Mesenchymal stem cell (in vitro differentiated cells and primary cell): ENCODE measurements at regions not wholly inside any gene's neighbourhood (a gene's known extent, or its start where the extent isn't known, plus 50 kb on each side); places are given as distances from the start of the nearest gene placed in this dataset.

Experiments used
- DNase-seq: peaks from one replicate; pipeline ENCODE4 v3.0.0-alpha.2; 2013
- H2AFZ ChIP-seq: one replicate; pipeline ENCODE4 v1.6.1; 2013; ENCODE audit warnings: low read depth, mild to moderate bottlenecking, control low read depth, inconsistent platforms, low read length, moderate library complexity
- H2AK5ac ChIP-seq: 2 replicates; pipeline ENCODE4 v1.6.1; 2013; ENCODE audit warnings: low read length, moderate library complexity, mild to moderate bottlenecking, inconsistent platforms; ENCODE audit not compliant: severe bottlenecking
- H2BK120ac ChIP-seq: one replicate; pipeline ENCODE4 v1.6.1; 2013; ENCODE audit warnings: low read depth, mild to moderate bottlenecking, inconsistent platforms, low read length, moderate library complexity
- H2BK12ac ChIP-seq, 2 experiments: one replicate each; pipeline ENCODE4 v1.6.1; 2013; ENCODE audit warnings: inconsistent platforms in 2 of 2, low read length in 2 of 2, mild to moderate bottlenecking in 2 of 2, moderate library complexity in 2 of 2, control low read depth in 1 of 2
- H2BK15ac ChIP-seq: one replicate; pipeline ENCODE4 v1.6.1; 2013; ENCODE audit warnings: mild to moderate bottlenecking, low read depth, inconsistent platforms; ENCODE audit not compliant: poor library complexity, severe bottlenecking
- H2BK5ac ChIP-seq: 2 replicates; pipeline ENCODE4 v1.6.1; 2013; ENCODE audit warnings: low read depth, mild to moderate bottlenecking, low read length, control low read depth, inconsistent platforms; ENCODE audit not compliant: poor library complexity, severe bottlenecking
- H3K14ac ChIP-seq, 2 experiments: one replicate each; pipeline ENCODE4 v1.6.1; 2013; ENCODE audit warnings: inconsistent platforms in 2 of 2, low read length in 2 of 2, control low read depth in 1 of 2, mild to moderate bottlenecking in 1 of 2, moderate library complexity in 1 of 2
- H3K18ac ChIP-seq, 2 experiments: one replicate each; pipeline ENCODE4 v1.6.1; 2013; ENCODE audit warnings: inconsistent platforms in 2 of 2, low read length in 2 of 2, control low read depth in 1 of 2, low read depth in 1 of 2, mild to moderate bottlenecking in 1 of 2
- H3K23ac ChIP-seq, 2 experiments: one replicate each; pipeline ENCODE4 v1.6.1; 2013; ENCODE audit warnings: inconsistent platforms in 2 of 2, low read length in 2 of 2, mild to moderate bottlenecking in 2 of 2, moderate library complexity in 2 of 2, control low read depth in 1 of 2
- H3K27ac ChIP-seq: 2 replicates; pipeline ENCODE4 v1.5.1; 2013; ENCODE audit warnings: mild to moderate bottlenecking, moderate library complexity, low read length, control low read depth, inconsistent platforms; ENCODE audit not compliant: poor library complexity, severe bottlenecking
- H3K27me3 ChIP-seq, 2 experiments: 2 replicates each; pipeline versions ENCODE4 v1.6.1 to v1.7.0; 2013; ENCODE audit warnings: low read length in 2 of 2, mild to moderate bottlenecking in 2 of 2, moderate library complexity in 2 of 2, control low read depth in 1 of 2, inconsistent platforms in 1 of 2; ENCODE audit not compliant: control insufficient read depth in 1 of 2, insufficient read depth in 1 of 2
- H3K36me3 ChIP-seq, 2 experiments: 2 replicates each; pipeline versions ENCODE4 v1.6.1 to v1.7.0; 2013; ENCODE audit warnings: low read length in 2 of 2, control low read depth in 1 of 2, inconsistent platforms in 1 of 2, low read depth in 1 of 2, mild to moderate bottlenecking in 1 of 2; ENCODE audit not compliant: insufficient read depth in 2 of 2, control insufficient read depth in 1 of 2
- H3K4ac ChIP-seq, 2 experiments: one replicate each; pipeline ENCODE4 v1.6.1; 2013; ENCODE audit warnings: inconsistent platforms in 2 of 2, low read length in 2 of 2, mild to moderate bottlenecking in 2 of 2, moderate library complexity in 2 of 2, control low read depth in 1 of 2, low read depth in 1 of 2
- H3K4me1 ChIP-seq: 2 replicates; pipeline ENCODE4 v1.6.1; 2013; ENCODE audit warnings: low read depth, low read length, control low read depth; ENCODE audit not compliant: control insufficient read depth, insufficient read depth
- H3K4me2 ChIP-seq: 2 replicates; pipeline ENCODE4 v1.6.1; 2013; ENCODE audit warnings: low read length, mild to moderate bottlenecking, inconsistent platforms; ENCODE audit not compliant: poor library complexity, severe bottlenecking
- H3K4me3 ChIP-seq, 2 experiments: 2 replicates each; pipeline versions ENCODE4 v1.5.1 to v1.7.0; 2013; ENCODE audit warnings: low read length in 2 of 2, mild to moderate bottlenecking in 2 of 2, control low read depth in 1 of 2, low read depth in 1 of 2; ENCODE audit not compliant: insufficient read depth in 1 of 2
- H3K79me1 ChIP-seq: replicated peaks from 2 replicates; pipeline ENCODE4 v1.6.1; 2013; ENCODE audit warnings: mild to moderate bottlenecking, control low read depth, low read length, inconsistent platforms; ENCODE audit not compliant: poor library complexity, severe bottlenecking
- H3K9ac ChIP-seq: 2 replicates; pipeline ENCODE4 v1.7.0; 2013; ENCODE audit warnings: mild to moderate bottlenecking, low read length, moderate library complexity
- H3K9me3 ChIP-seq: 2 replicates; pipeline ENCODE4 v1.7.0; 2013; ENCODE audit warnings: mild to moderate bottlenecking, low read length; ENCODE audit not compliant: control insufficient read depth
- H4K8ac ChIP-seq: one replicate; pipeline ENCODE4 v1.6.1; 2013; ENCODE audit warnings: inconsistent platforms, mild to moderate bottlenecking, low read length, moderate library complexity
- H4K91ac ChIP-seq: one replicate; pipeline ENCODE4 v1.6.1; 2013; ENCODE audit warnings: mild to moderate bottlenecking, low read length, inconsistent platforms
- WGBS: methylation state at CpG from one replicate; pipeline ENCODE4 v1.1.7; 2013; ENCODE audit warnings: mixed read lengths; 5-methylcytosine and 5-hydroxymethylcytosine counted together

DNA sequence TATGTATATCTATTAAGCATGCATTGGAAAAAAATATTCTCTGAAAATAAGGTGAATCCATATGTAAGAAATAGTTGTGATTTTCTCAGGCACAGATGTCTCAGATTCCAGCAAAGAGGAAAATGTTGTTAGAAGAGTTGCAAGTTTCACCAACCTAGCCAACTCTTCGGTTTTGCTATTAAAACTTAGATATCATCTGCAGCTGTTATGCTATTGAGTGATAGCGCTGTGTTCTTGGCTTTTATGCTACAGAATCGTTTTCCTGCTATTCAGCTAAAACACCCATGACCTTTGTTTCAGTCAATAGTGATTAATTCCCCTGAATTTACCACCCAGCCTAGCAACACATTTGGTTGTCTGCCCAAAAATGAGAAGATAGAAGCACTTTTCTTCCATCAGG lies 795.6 kb upstream of the ANO3 start:
- H4K8ac ChIP-seq: no peak overlapping the region

GRCh38 chr11:25537393-25537792 lies 794.5 kb upstream of the ANO3 start:
- Histone ChIP-seq H2BK15ac (no peak overlapping the region), H3K4ac (no peak overlapping the region), H4K91ac (no peak overlapping the region), H3K14ac (no peak overlapping the region), H2BK5ac (no peak overlapping the region), H4K8ac (no peak overlapping the region), H3K79me1 (no peaks in the 10 kb centered on the region), H3K23ac (no peak overlapping the region), H3K4me2 (no peak overlapping the region), H3K4me1 (no peaks in the 10 kb centered on the region), H2AFZ (no peak overlapping the region), H3K27me3 (no peaks in the 10 kb centered on the region), H3K18ac (no peak overlapping the region), H3K9ac (no peak overlapping the region), H3K9me3 (no peaks in the 10 kb centered on the region), H3K36me3 (no peaks in the 10 kb centered on the region), H2BK12ac (no peak overlapping the region), H2AK5ac (no peak overlapping the region), H2BK120ac (no peak overlapping the region), H3K4me3 (no peak overlapping the region), H3K27ac (no peak overlapping the region)
- 96% methylated on average over 1 of the region's 1 CpG for WGBS
- no peak for DNase-seq

More for the DNA sequence above, 795.6 kb upstream of the ANO3 start:
- Histone ChIP-seq H3K4me2 (no peak overlapping the region), H2BK120ac (no peak overlapping the region), H3K36me3 (no peaks in the 10 kb centered on the region), H3K4me3 (no peak overlapping the region), H3K27me3 (no peaks in the 10 kb centered on the region), H3K18ac (no peak overlapping the region), H2AK5ac (no peak overlapping the region), H3K23ac (no peak overlapping the region), H2AFZ (no peak overlapping the region), H3K79me1 (no peaks in the 10 kb centered on the region), H3K4me1 (no peaks in the 10 kb centered on the region), H3K14ac (no peak overlapping the region), H3K9me3 (no peaks in the 10 kb centered on the region), H2BK12ac (no peak overlapping the region), H3K27ac (no peak overlapping the region), H3K4ac (no peak overlapping the region), H4K91ac (no peak overlapping the region), H3K9ac (no peak overlapping the region), H2BK15ac (no peak overlapping the region), H2BK5ac (no peak overlapping the region)
- no peak for DNase-seq
- 90% methylated on average over 3 of the region's 3 CpGs for WGBS

GRCh38 chr11:25547292-25547691 lies 784.6 kb upstream of the ANO3 start:
- Histone ChIP-seq H2BK120ac (no peak overlapping the region), H2AK5ac (no peak overlapping the region), H2BK5ac (no peak overlapping the region), H2BK15ac (no peak overlapping the region), H3K4me2 (no peak overlapping the region), H3K4me1 (no peaks in the 10 kb centered on the region), H2AFZ (no peak overlapping the region), H3K9ac (no peak overlapping the region), H3K23ac (no peak overlapping the region), H3K9me3 (no peaks in the 10 kb centered on the region), H4K91ac (no peak overlapping the region), H3K4ac (no peak overlapping the region), H3K27ac (no peak overlapping the region), H3K79me1 (no peaks in the 10 kb centered on the region), H3K14ac (no peak overlapping the region), H3K27me3 (no peaks in the 10 kb centered on the region), H3K18ac (no peak overlapping the region), H3K4me3 (no peak overlapping the region), H2BK12ac (no peak overlapping the region), H3K36me3 (no peaks in the 10 kb centered on the region), H4K8ac (no peak overlapping the region)
- no peak for DNase-seq
- no CpG with 5 or more reads among the region's 2 CpGs for WGBS

GRCh38 chr11:25562417-25562816 lies 769.5 kb upstream of the ANO3 start:
- H3K4me3 ChIP-seq: no peak overlapping the region
- H3K14ac ChIP-seq: no peak overlapping the region
- no peak overlapping the region for H2AK5ac ChIP-seq
- 88% methylated on average over 2 of the region's 2 CpGs for WGBS
- H4K8ac ChIP-seq: no peak overlapping the region
- no peak overlapping the region for H2BK15ac ChIP-seq
- H3K27ac ChIP-seq: no peak overlapping the region
- no peak overlapping the region for H3K4ac ChIP-seq
- no peak overlapping the region for H3K9ac ChIP-seq
- DNase-seq: no peak
- no peak overlapping the region for H2BK12ac ChIP-seq
- H3K9me3 ChIP-seq: no peaks in the 10 kb centered on the region
- H3K27me3 ChIP-seq: no peaks in the 10 kb centered on the region
- H3K4me2 ChIP-seq: no peak overlapping the region
- no peaks in the 10 kb centered on the region for H3K4me1 ChIP-seq
- H3K79me1 ChIP-seq: no peaks in the 10 kb centered on the region
- H4K91ac ChIP-seq: no peak overlapping the region
- no peak overlapping the region for H2BK5ac ChIP-seq
- H3K18ac ChIP-seq: no peak overlapping the region
- no peaks in the 10 kb centered on the region for H3K36me3 ChIP-seq
- no peak overlapping the region for H2BK120ac ChIP-seq
- H3K23ac ChIP-seq: no peak overlapping the region
- no peak overlapping the region for H2AFZ ChIP-seq
